ENCODE measurements at regions not wholly inside any gene's neighbourhood (a gene's known extent, or its start where the extent isn't known, plus 50 kb on each side); places are given as distances from the start of the nearest gene placed in this dataset.

DNA sequence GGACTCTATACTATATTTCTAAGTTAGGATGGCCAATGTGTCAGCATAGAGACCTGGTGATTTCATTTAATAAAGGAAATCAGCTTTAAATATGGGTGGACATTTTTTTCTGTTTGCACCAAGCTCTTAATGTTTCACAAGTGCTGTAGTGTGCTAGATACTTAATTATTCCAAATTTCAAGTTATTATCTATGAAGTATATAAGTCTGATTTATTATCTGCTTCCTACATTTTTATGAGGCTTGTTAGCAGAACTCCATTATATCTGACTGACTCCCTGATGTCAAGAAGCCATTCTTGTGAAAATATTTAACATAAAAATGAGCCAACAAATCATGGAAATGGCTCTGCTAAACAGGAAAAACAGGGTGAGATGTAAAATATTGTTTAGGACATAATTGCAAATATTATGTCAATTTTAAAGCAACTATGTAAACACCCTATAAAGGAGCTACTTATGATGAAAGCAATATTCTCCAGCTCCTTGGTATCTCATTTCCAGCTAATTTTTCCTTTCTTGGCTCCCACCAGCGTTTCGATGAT lies 1415.2 kb downstream of the GATA3 start:
- TF ChIP-seq, protein P1, sequence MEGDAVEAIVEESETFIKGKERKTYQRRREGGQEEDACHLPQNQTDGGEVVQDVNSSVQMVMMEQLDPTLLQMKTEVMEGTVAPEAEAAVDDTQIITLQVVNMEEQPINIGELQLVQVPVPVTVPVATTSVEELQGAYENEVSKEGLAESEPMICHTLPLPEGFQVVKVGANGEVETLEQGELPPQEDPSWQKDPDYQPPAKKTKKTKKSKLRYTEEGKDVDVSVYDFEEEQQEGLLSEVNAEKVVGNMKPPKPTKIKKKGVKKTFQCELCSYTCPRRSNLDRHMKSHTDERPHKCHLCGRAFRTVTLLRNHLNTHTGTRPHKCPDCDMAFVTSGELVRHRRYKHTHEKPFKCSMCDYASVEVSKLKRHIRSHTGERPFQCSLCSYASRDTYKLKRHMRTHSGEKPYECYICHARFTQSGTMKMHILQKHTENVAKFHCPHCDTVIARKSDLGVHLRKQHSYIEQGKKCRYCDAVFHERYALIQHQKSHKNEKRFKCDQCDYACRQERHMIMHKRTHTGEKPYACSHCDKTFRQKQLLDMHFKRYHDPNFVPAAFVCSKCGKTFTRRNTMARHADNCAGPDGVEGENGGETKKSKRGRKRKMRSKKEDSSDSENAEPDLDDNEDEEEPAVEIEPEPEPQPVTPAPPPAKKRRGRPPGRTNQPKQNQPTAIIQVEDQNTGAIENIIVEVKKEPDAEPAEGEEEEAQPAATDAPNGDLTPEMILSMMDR (IDR thresholded peaks at IDR 0.05), result no peak
- no peak for TF ChIP-seq POLR2A (IDR thresholded peaks at IDR 0.05)

Measured in thyroid gland (tissue), 4 donors.